ENCODE measurements at regions not wholly inside any gene's neighbourhood (a gene's known extent, or its start where the extent isn't known, plus 50 kb on each side); places are given as distances from the start of the nearest gene placed in this dataset.

GRCh38 chr18:37944700-37945270 is 379.2 kb upstream of the CELF4 start:
- DNase-seq, result no peak
- Histone ChIP-seq H3K9ac (ENCODE audit: low read length) (no peak overlapping the region), H3K4me3 (ENCODE audit: low read length) (no peak overlapping the region), H3K9me3 (ENCODE audit: low read length) (peaks cover 12% of the 10 kb centered on the region), H3K27me3 (ENCODE audit: low read length) (no peaks in the 10 kb centered on the region), H3K27ac (ENCODE audit: low read length) (no peak overlapping the region), H3K9me2 (replicated peaks; ENCODE audit: insufficient read depth, low read length) (no peaks in the 10 kb centered on the region), H3K4me2 (ENCODE audit: low read depth, low read length, poor library complexity, severe bottlenecking) (no peak overlapping the region), H3K4me1 (ENCODE audit: low read length) (no peaks in the 10 kb centered on the region), H4K20me1 (ENCODE audit: insufficient read depth, low read depth, low read length) (no peaks in the 10 kb centered on the region), H3K36me3 (ENCODE audit: insufficient read depth, low read length) (no peaks in the 10 kb centered on the region), H2AFZ (ENCODE audit: low read length) (no peak overlapping the region), H3K79me2 (ENCODE audit: low read length) (no peaks in the 10 kb centered on the region)

GRCh38 chr18:37937287-37937686 is 371.7 kb upstream of the CELF4 start:
- no peak for DNase-seq
- no peak overlapping the region for H3K4me3 ChIP-seq (ENCODE audit: low read length)
- H3K27me3 ChIP-seq (ENCODE audit: low read length), result no peaks in the 10 kb centered on the region
- no peak overlapping the region for H3K9ac ChIP-seq (ENCODE audit: low read length)
- no peaks in the 10 kb centered on the region for H3K36me3 ChIP-seq (ENCODE audit: insufficient read depth, low read length)
- H3K4me2 ChIP-seq (ENCODE audit: low read depth, low read length, poor library complexity, severe bottlenecking), result no peak overlapping the region
- H3K79me2 ChIP-seq (ENCODE audit: low read length), result no peaks in the 10 kb centered on the region
- no peaks in the 10 kb centered on the region for H3K4me1 ChIP-seq (ENCODE audit: low read length)
- no peaks in the 10 kb centered on the region; the same call in 1 of the 2 replicates for H3K9me2 ChIP-seq (replicated peaks; ENCODE audit: insufficient read depth, low read length)
- H2AFZ ChIP-seq (ENCODE audit: low read length), result no peak overlapping the region
- H3K27ac ChIP-seq (ENCODE audit: low read length), result no peak overlapping the region
- no peaks in the 10 kb centered on the region for H4K20me1 ChIP-seq (ENCODE audit: insufficient read depth, low read depth, low read length)
- H3K9me3 ChIP-seq (ENCODE audit: low read length), result peaks cover 8% of the 10 kb centered on the region

- Histone ChIP-seq H3K9me3 (ENCODE audit: low read length) (peaks cover 20% of the 10 kb centered on the region), H4K20me1 (ENCODE audit: insufficient read depth, low read depth, low read length) (no peaks in the 10 kb centered on the region)
- DNase-seq, result no peak
Measured at GRCh38 chr18:37935086-37935485, 369.5 kb upstream of the CELF4 start.

GRCh38 chr18:37930640-37931039 is 365.0 kb upstream of the CELF4 start:
- no peak overlapping the region for H3K27ac ChIP-seq (ENCODE audit: low read length)
- no peak overlapping the region for H2AFZ ChIP-seq (ENCODE audit: low read length)
- no peak overlapping the region for H3K4me2 ChIP-seq (ENCODE audit: low read depth, low read length, poor library complexity, severe bottlenecking)
- no peaks in the 10 kb centered on the region for H3K4me1 ChIP-seq (ENCODE audit: low read length)
- no peak for DNase-seq
- H3K4me3 ChIP-seq (ENCODE audit: low read length), result no peak overlapping the region
- no peaks in the 10 kb centered on the region for H3K9me2 ChIP-seq (replicated peaks; ENCODE audit: insufficient read depth, low read length)
- no peaks in the 10 kb centered on the region for H3K36me3 ChIP-seq (ENCODE audit: insufficient read depth, low read length)
- no peak overlapping the region for H3K9ac ChIP-seq (ENCODE audit: low read length)
- H3K9me3 ChIP-seq (ENCODE audit: low read length), result peaks cover 25% of the 10 kb centered on the region
- H3K27me3 ChIP-seq (ENCODE audit: low read length), result no peaks in the 10 kb centered on the region
- H3K79me2 ChIP-seq (ENCODE audit: low read length), result no peaks in the 10 kb centered on the region
- H4K20me1 ChIP-seq (ENCODE audit: insufficient read depth, low read depth, low read length), result no peaks in the 10 kb centered on the region

More at GRCh38 chr18:37935086-37935485, 369.5 kb upstream of the CELF4 start:
- Histone ChIP-seq H3K27me3 (ENCODE audit: low read length) (no peaks in the 10 kb centered on the region), H3K79me2 (ENCODE audit: low read length) (no peaks in the 10 kb centered on the region), H3K4me2 (ENCODE audit: low read depth, low read length, poor library complexity, severe bottlenecking) (no peak overlapping the region), H3K27ac (ENCODE audit: low read length) (no peak overlapping the region), H3K4me3 (ENCODE audit: low read length) (no peak overlapping the region), H3K9ac (ENCODE audit: low read length) (no peak overlapping the region), H3K9me2 (replicated peaks; ENCODE audit: insufficient read depth, low read length) (no peaks in the 10 kb centered on the region; the same call in 1 of the 2 replicates), H2AFZ (ENCODE audit: low read length) (no peak overlapping the region), H3K36me3 (ENCODE audit: insufficient read depth, low read length) (no peaks in the 10 kb centered on the region), H3K4me1 (ENCODE audit: low read length) (no peaks in the 10 kb centered on the region)

GRCh38 chr18:37922162-37922561 is 356.6 kb upstream of the CELF4 start:
- Histone ChIP-seq H3K79me2 (ENCODE audit: low read length) (no peaks in the 10 kb centered on the region), H3K9ac (ENCODE audit: low read length) (no peak overlapping the region), H3K4me2 (ENCODE audit: low read depth, low read length, poor library complexity, severe bottlenecking) (no peak overlapping the region), H3K27me3 (ENCODE audit: low read length) (no peaks in the 10 kb centered on the region), H2AFZ (ENCODE audit: low read length) (no peak overlapping the region), H4K20me1 (ENCODE audit: insufficient read depth, low read depth, low read length) (no peaks in the 10 kb centered on the region), H3K4me3 (ENCODE audit: low read length) (no peak overlapping the region), H3K9me3 (ENCODE audit: low read length) (peaks cover 30% of the 10 kb centered on the region), H3K4me1 (ENCODE audit: low read length) (no peaks in the 10 kb centered on the region), H3K36me3 (ENCODE audit: insufficient read depth, low read length) (no peaks in the 10 kb centered on the region), H3K27ac (ENCODE audit: low read length) (no peak overlapping the region), H3K9me2 (replicated peaks; ENCODE audit: insufficient read depth, low read length) (no peaks in the 10 kb centered on the region)
- no peak for DNase-seq

GRCh38 chr18:37920865-37921264 is 355.3 kb upstream of the CELF4 start:
- H3K27me3 ChIP-seq (ENCODE audit: low read length), result no peaks in the 10 kb centered on the region
- H3K27ac ChIP-seq (ENCODE audit: low read length), result no peak overlapping the region
- H3K9me3 ChIP-seq (ENCODE audit: low read length), result peaks cover 35% of the 10 kb centered on the region

GRCh38 chr18:37913051-37913450 is 347.5 kb upstream of the CELF4 start:
- Histone ChIP-seq H3K36me3 (ENCODE audit: insufficient read depth, low read length) (no peaks in the 10 kb centered on the region), H2AFZ (ENCODE audit: low read length) (no peak overlapping the region), H3K27me3 (ENCODE audit: low read length) (no peaks in the 10 kb centered on the region), H3K4me3 (ENCODE audit: low read length) (no peak overlapping the region), H3K9me2 (replicated peaks; ENCODE audit: insufficient read depth, low read length) (no peaks in the 10 kb centered on the region), H3K27ac (ENCODE audit: low read length) (no peak overlapping the region), H3K4me2 (ENCODE audit: low read depth, low read length, poor library complexity, severe bottlenecking) (no peak overlapping the region), H4K20me1 (ENCODE audit: insufficient read depth, low read depth, low read length) (no peaks in the 10 kb centered on the region), H3K79me2 (ENCODE audit: low read length) (no peaks in the 10 kb centered on the region), H3K9me3 (ENCODE audit: low read length) (peaks cover 31% of the 10 kb centered on the region), H3K9ac (ENCODE audit: low read length) (no peak overlapping the region), H3K4me1 (ENCODE audit: low read length) (no peaks in the 10 kb centered on the region)
- DNase-seq, result no peak

More at GRCh38 chr18:37920865-37921264, 355.3 kb upstream of the CELF4 start:
- Histone ChIP-seq H3K4me2 (ENCODE audit: low read depth, low read length, poor library complexity, severe bottlenecking) (no peak overlapping the region), H3K36me3 (ENCODE audit: insufficient read depth, low read length) (no peaks in the 10 kb centered on the region), H2AFZ (ENCODE audit: low read length) (no peak overlapping the region), H3K4me3 (ENCODE audit: low read length) (no peak overlapping the region), H4K20me1 (ENCODE audit: insufficient read depth, low read depth, low read length) (no peaks in the 10 kb centered on the region), H3K79me2 (ENCODE audit: low read length) (no peaks in the 10 kb centered on the region), H3K4me1 (ENCODE audit: low read length) (no peaks in the 10 kb centered on the region), H3K9me2 (replicated peaks; ENCODE audit: insufficient read depth, low read length) (no peaks in the 10 kb centered on the region), H3K9ac (ENCODE audit: low read length) (no peak overlapping the region)
- DNase-seq, result no peak

GRCh38 chr18:37902344-37902743 is 336.7 kb upstream of the CELF4 start:
- H3K9ac ChIP-seq (ENCODE audit: low read length), result no peak overlapping the region
- H3K79me2 ChIP-seq (ENCODE audit: low read length), result no peaks in the 10 kb centered on the region
- no peak overlapping the region for H3K27ac ChIP-seq (ENCODE audit: low read length)
- no peaks in the 10 kb centered on the region; the same call in 1 of the 2 replicates for H3K9me2 ChIP-seq (replicated peaks; ENCODE audit: insufficient read depth, low read length)
- H3K4me1 ChIP-seq (ENCODE audit: low read length), result no peaks in the 10 kb centered on the region
- H3K27me3 ChIP-seq (ENCODE audit: low read length), result no peaks in the 10 kb centered on the region
- DNase-seq, result no peak
- no peaks in the 10 kb centered on the region for H4K20me1 ChIP-seq (ENCODE audit: insufficient read depth, low read depth, low read length)
- H3K36me3 ChIP-seq (ENCODE audit: insufficient read depth, low read length), result no peaks in the 10 kb centered on the region
- H3K4me2 ChIP-seq (ENCODE audit: low read depth, low read length, poor library complexity, severe bottlenecking), result no peak overlapping the region
- H3K9me3 ChIP-seq (ENCODE audit: low read length), result peaks cover 15% of the 10 kb centered on the region
- no peak overlapping the region for H3K4me3 ChIP-seq (ENCODE audit: low read length)
- H2AFZ ChIP-seq (ENCODE audit: low read length), result no peak overlapping the region

Measured in Karpas-422 (cell line).